ENCODE measurements at regions not wholly inside any gene's neighbourhood (a gene's known extent, or its start where the extent isn't known, plus 50 kb on each side); places are given as distances from the start of the nearest gene placed in this dataset.
"Not testable (repeated sequence)": the region's sequence is repeated elsewhere in the genome, so short reads cannot be mapped to it uniquely, and the experiment has no call there.

- no peaks in the 10 kb centered on the region for H3K9me3 Mint-ChIP-seq
- no peak overlapping the region for H3K27ac Mint-ChIP-seq (ENCODE audit: unreplicated experiment)
These were observed 1073.6 kb upstream of the EDIL3 start for GRCh38 chr5:85458319-85458718.

GRCh38 chr5:85462957-85463356 is 1078.3 kb upstream of the EDIL3 start:
- H3K4me3 Mint-ChIP-seq = no peak overlapping the region
- no peaks in the 10 kb centered on the region for H3K9me3 Mint-ChIP-seq
- TF ChIP-seq CTCF (conservative IDR thresholded peaks at IDR 0.05) = no peak
- no peaks in the 10 kb centered on the region for H3K4me1 Mint-ChIP-seq
- H3K36me3 Mint-ChIP-seq (ENCODE audit: low read depth) = no peaks in the 10 kb centered on the region
- no peak overlapping the region for H3K27ac Mint-ChIP-seq (ENCODE audit: unreplicated experiment)
- H3K27me3 Mint-ChIP-seq (ENCODE audit: low read depth) = no peaks in the 10 kb centered on the region
- DNase-seq (ENCODE audit: low read depth, low spot score) = no peak

More at GRCh38 chr5:85458319-85458718, 1073.6 kb upstream of the EDIL3 start:
- Mint-ChIP-seq H3K4me3 (no peak overlapping the region), H3K27me3 (ENCODE audit: low read depth) (no peaks in the 10 kb centered on the region), H3K36me3 (ENCODE audit: low read depth) (no peaks in the 10 kb centered on the region), H3K4me1 (no peaks in the 10 kb centered on the region)
- DNase-seq (ENCODE audit: low read depth, low spot score) = no peak
- no peak for TF ChIP-seq CTCF (conservative IDR thresholded peaks at IDR 0.05)

GRCh38 chr5:85466423-85466822 is 1081.7 kb upstream of the EDIL3 start:
- Mint-ChIP-seq H3K27me3 (ENCODE audit: low read depth) (no peaks in the 10 kb centered on the region), H3K27ac (ENCODE audit: unreplicated experiment) (no peak overlapping the region), H3K4me3 (no peak overlapping the region), H3K9me3 (peaks cover 2% of the 10 kb centered on the region), H3K4me1 (no peaks in the 10 kb centered on the region), H3K36me3 (ENCODE audit: low read depth) (no peaks in the 10 kb centered on the region)
- no peak for TF ChIP-seq CTCF (conservative IDR thresholded peaks at IDR 0.05)
- no peak for DNase-seq (ENCODE audit: low read depth, low spot score)

GRCh38 chr5:85472749-85473148 is 1088.1 kb upstream of the EDIL3 start:
- no peak for DNase-seq (ENCODE audit: low read depth, low spot score)
- H3K36me3 Mint-ChIP-seq (ENCODE audit: low read depth) = no peaks in the 10 kb centered on the region
- no peak overlapping the region for H3K4me3 Mint-ChIP-seq
- H3K9me3 Mint-ChIP-seq = peaks cover 7% of the 10 kb centered on the region
- H3K4me1 Mint-ChIP-seq = no peaks in the 10 kb centered on the region
- TF ChIP-seq CTCF (conservative IDR thresholded peaks at IDR 0.05) = no peak
- H3K27ac Mint-ChIP-seq (ENCODE audit: unreplicated experiment) = no peak overlapping the region
- no peaks in the 10 kb centered on the region for H3K27me3 Mint-ChIP-seq (ENCODE audit: low read depth)

GRCh38 chr5:85475151-85475550 is 1090.5 kb upstream of the EDIL3 start:
- not testable (repeated sequence) for H3K27me3 Mint-ChIP-seq (ENCODE audit: low read depth); H3K9me3 Mint-ChIP-seq; H3K4me1 Mint-ChIP-seq; H3K4me3 Mint-ChIP-seq; H3K27ac Mint-ChIP-seq (ENCODE audit: unreplicated experiment); DNase-seq (ENCODE audit: low read depth, low spot score); H3K36me3 Mint-ChIP-seq (ENCODE audit: low read depth)

GRCh38 chr5:85476617-85477016 is 1091.9 kb upstream of the EDIL3 start:
- H3K36me3 Mint-ChIP-seq (ENCODE audit: low read depth) = no peaks in the 10 kb centered on the region
- H3K4me1 Mint-ChIP-seq = no peaks in the 10 kb centered on the region
- H3K27me3 Mint-ChIP-seq (ENCODE audit: low read depth) = no peaks in the 10 kb centered on the region
- H3K9me3 Mint-ChIP-seq = peaks cover 4% of the 10 kb centered on the region
- no peak overlapping the region for H3K27ac Mint-ChIP-seq (ENCODE audit: unreplicated experiment)
- DNase-seq (ENCODE audit: low read depth, low spot score) = no peak
- TF ChIP-seq CTCF (conservative IDR thresholded peaks at IDR 0.05) = no peak
- no peak overlapping the region for H3K4me3 Mint-ChIP-seq
